PC-9 (cell line): ENCODE measurements at regions not wholly inside any gene's neighbourhood (a gene's known extent, or its start where the extent isn't known, plus 50 kb on each side); places are given as distances from the start of the nearest gene placed in this dataset.
"Not testable (repeated sequence)": the region's sequence is repeated elsewhere in the genome, so short reads cannot be mapped to it uniquely, and the experiment has no call there.

Source experiments
- EZH2 ChIP-seq: fragments of 200-600 bp; sonication (generic); IDR thresholded peaks from 2 replicates; pipeline ENCODE4 v1.8.0; 2017; ENCODE audit warnings: antibody characterized with exemption, low read depth
- TF ChIP-seq, protein P1 (sequence below): fragments of 200-600 bp; sonication (generic); conservative IDR thresholded peaks from 2 replicates; pipeline ENCODE4 v1.6.1; 2017; ENCODE audit warnings: mixed run types, antibody characterized with exemption, mild to moderate bottlenecking, moderate library complexity

GRCh38 chr16:31996325-31996724 lies 122.7 kb downstream of the ZNF267 start:
- TF ChIP-seq, protein P1, sequence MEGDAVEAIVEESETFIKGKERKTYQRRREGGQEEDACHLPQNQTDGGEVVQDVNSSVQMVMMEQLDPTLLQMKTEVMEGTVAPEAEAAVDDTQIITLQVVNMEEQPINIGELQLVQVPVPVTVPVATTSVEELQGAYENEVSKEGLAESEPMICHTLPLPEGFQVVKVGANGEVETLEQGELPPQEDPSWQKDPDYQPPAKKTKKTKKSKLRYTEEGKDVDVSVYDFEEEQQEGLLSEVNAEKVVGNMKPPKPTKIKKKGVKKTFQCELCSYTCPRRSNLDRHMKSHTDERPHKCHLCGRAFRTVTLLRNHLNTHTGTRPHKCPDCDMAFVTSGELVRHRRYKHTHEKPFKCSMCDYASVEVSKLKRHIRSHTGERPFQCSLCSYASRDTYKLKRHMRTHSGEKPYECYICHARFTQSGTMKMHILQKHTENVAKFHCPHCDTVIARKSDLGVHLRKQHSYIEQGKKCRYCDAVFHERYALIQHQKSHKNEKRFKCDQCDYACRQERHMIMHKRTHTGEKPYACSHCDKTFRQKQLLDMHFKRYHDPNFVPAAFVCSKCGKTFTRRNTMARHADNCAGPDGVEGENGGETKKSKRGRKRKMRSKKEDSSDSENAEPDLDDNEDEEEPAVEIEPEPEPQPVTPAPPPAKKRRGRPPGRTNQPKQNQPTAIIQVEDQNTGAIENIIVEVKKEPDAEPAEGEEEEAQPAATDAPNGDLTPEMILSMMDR = peak; percentile 47; the same call in 1 of the 2 replicates
- TF ChIP-seq EZH2 = not testable (repeated sequence)
